ENCODE measurements at regions not wholly inside any gene's neighbourhood (a gene's known extent, or its start where the extent isn't known, plus 50 kb on each side); places are given as distances from the start of the nearest gene placed in this dataset.
A peak's percentile ranks its signal among the peaks of the same experiment; 100 is the strongest.

DNA sequence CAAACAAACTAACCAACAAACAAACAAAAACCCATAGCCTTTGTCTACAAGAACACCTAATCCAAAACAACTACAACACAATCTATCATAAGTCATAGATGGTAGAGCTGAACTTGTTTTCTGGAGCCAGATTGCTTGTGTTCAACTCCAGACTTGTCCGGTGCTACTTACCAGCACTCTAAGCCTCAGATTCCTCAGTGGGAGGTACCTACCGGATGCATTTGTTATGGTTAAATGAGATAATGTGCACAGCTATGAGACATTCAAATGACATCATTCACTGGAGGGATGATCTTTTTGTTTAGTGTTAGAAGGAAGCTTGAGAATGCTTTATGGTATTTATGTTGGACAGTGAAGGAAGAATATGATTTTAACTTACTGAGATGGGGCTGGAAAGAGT, 592.9 kb upstream of the C9orf72 start:
- TF ChIP-seq ATF7 (IDR thresholded peaks at IDR 0.05) (peak; percentile 35; the same call in 1 of the 2 replicates), ATF7 (CRISPR knock-in tag; IDR thresholded peaks at IDR 0.05) (no peak)
- TF ChIP-seq, protein P1, sequence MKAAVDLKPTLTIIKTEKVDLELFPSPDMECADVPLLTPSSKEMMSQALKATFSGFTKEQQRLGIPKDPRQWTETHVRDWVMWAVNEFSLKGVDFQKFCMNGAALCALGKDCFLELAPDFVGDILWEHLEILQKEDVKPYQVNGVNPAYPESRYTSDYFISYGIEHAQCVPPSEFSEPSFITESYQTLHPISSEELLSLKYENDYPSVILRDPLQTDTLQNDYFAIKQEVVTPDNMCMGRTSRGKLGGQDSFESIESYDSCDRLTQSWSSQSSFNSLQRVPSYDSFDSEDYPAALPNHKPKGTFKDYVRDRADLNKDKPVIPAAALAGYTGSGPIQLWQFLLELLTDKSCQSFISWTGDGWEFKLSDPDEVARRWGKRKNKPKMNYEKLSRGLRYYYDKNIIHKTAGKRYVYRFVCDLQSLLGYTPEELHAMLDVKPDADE (CRISPR knock-in tag; IDR thresholded peaks at IDR 0.05), result no peak
- Histone ChIP-seq H3K4me1 (ENCODE audit: insufficient read depth, low read length) (no peaks in the 10 kb centered on the region), H3K4me3 (replicated peaks in 1 of 3; ENCODE audit: insufficient read depth in 1 of 3, low read depth in 2 of 3, low read length in 3 of 3) (no peak overlapping the region), H3K27me3 (ENCODE audit: control insufficient read depth in 1 of 2, insufficient read depth in 2 of 2, low read length in 2 of 2) (no peaks in the 10 kb centered on the region), H3K9ac (ENCODE audit: insufficient read depth, low read depth, low read length) (no peak overlapping the region), H3K79me2 (ENCODE audit: insufficient read depth, low read length) (no peaks in the 10 kb centered on the region), H3K27ac (ENCODE audit: extremely low read length, insufficient read depth, low read length) (no peak overlapping the region), H3K36me3 (replicated peaks in 1 of 2; ENCODE audit: control insufficient read depth in 1 of 2, insufficient read depth in 2 of 2, low read length in 2 of 2) (no peaks in the 10 kb centered on the region), H2AFZ (ENCODE audit: low read length) (no peak overlapping the region), H4K20me1 (ENCODE audit: insufficient read depth, low read length) (no peaks in the 10 kb centered on the region), H3K9me3 (ENCODE audit: low read length) (no peaks in the 10 kb centered on the region), H3K4me2 (ENCODE audit: low read depth, low read length) (no peak overlapping the region)
- ChIA-PET CTCF (ENCODE audit: low intra/inter-chr PET ratio, low total read pairs) (no interaction called here), POLR2A (no interaction called here)
- FAIRE-seq (no peak), DNase-seq (ENCODE audit: low spot score) (no peak), ATAC-seq (no peak)
- WGBS (ENCODE audit: low lambda C conversion rate), result 34% methylated on average over 2 of the region's 2 CpGs
- intact Hi-C loops (cut with micrococcal nuclease; ENCODE audit: unreplicated experiment) (no loop called here), in situ Hi-C loops (cut with HindIII; ENCODE audit: extremely low pct_ligation_motif_present, low pct_unique_long_range_greater_than_20kb) (no loop called here)
- BruUV-seq (replicated peaks), result no TSS peak

DNA sequence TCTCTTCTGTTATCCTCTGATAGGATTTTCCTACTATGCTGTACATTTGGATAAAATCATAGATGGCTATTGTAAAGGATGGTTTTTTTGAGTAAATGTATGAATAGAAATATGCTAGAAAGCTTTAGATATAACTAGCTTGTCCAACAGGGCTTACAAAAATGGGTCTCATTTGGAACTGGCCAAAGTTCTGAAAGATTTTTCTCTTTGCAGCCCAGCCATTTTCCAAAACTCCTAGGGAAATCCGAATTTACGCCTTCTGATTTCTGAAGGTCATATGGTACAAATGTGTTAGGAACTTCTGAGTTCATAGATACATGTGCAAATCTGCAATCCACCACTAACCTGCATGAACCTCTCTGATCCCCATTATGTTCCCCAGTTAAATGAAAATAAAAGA, 603.9 kb upstream of the C9orf72 start:
- intact Hi-C loops (cut with micrococcal nuclease; ENCODE audit: unreplicated experiment), result no loop called here
- no TSS peak for BruUV-seq (replicated peaks)
- ATAC-seq, result no peak
- in situ Hi-C loops (cut with HindIII; ENCODE audit: extremely low pct_ligation_motif_present, low pct_unique_long_range_greater_than_20kb), result no loop called here
- Histone ChIP-seq H3K27ac (ENCODE audit: extremely low read length, insufficient read depth, low read length) (no peak overlapping the region), H3K4me2 (ENCODE audit: low read depth, low read length) (no peak overlapping the region), H3K79me2 (ENCODE audit: insufficient read depth, low read length) (no peaks in the 10 kb centered on the region), H4K20me1 (ENCODE audit: insufficient read depth, low read length) (no peaks in the 10 kb centered on the region), H3K4me3 (replicated peaks in 1 of 3; ENCODE audit: insufficient read depth in 1 of 3, low read depth in 2 of 3, low read length in 3 of 3) (no peak overlapping the region), H2AFZ (ENCODE audit: low read length) (no peak overlapping the region), H3K27me3 (ENCODE audit: control insufficient read depth in 1 of 2, insufficient read depth in 2 of 2, low read length in 2 of 2) (no peaks in the 10 kb centered on the region), H3K9me3 (ENCODE audit: low read length) (no peaks in the 10 kb centered on the region), H3K36me3 (replicated peaks in 1 of 2; ENCODE audit: control insufficient read depth in 1 of 2, insufficient read depth in 2 of 2, low read length in 2 of 2) (no peaks in the 10 kb centered on the region), H3K9ac (ENCODE audit: insufficient read depth, low read depth, low read length) (no peak overlapping the region), H3K4me1 (ENCODE audit: insufficient read depth, low read length) (no peaks in the 10 kb centered on the region)
- no peak for DNase-seq (ENCODE audit: low spot score)
- CTCF ChIA-PET (ENCODE audit: low intra/inter-chr PET ratio, low total read pairs), result no interaction called here
- TF ChIP-seq ZNF549 (CRISPR knock-in tag; IDR thresholded peaks at IDR 0.05) (no peak), CEBPB (IDR thresholded peaks at IDR 0.05; ENCODE audit: borderline replicate concordance, low read depth, low read length) (no peak)
- POLR2A ChIA-PET, result no interaction called here
- no peak for FAIRE-seq
- WGBS (ENCODE audit: low lambda C conversion rate), result 2% methylated on average over 2 of the region's 2 CpGs
